Sigmoid colon (tissue), 4 donors: ENCODE measurements at regions not wholly inside any gene's neighbourhood (a gene's known extent, or its start where the extent isn't known, plus 50 kb on each side); places are given as distances from the start of the nearest gene placed in this dataset.

Experiments used
- CTCF ChIP-seq, 4 experiments: fragments of 450-650 bp in 3 of 4; fragments of 200-600 bp in 1 of 4; IDR thresholded peaks; one replicate each; pipeline ENCODE4 v1.5.1; 2016 to 2019; ENCODE audit warnings: antibody characterized with exemption in 4 of 4, mild to moderate bottlenecking in 3 of 4, moderate library complexity in 2 of 4
- EP300 ChIP-seq, 4 donors: sonication (generic); formaldehyde crosslinking; IDR thresholded peaks; one replicate each; pipeline ENCODE4 v1.6.1; 2017; ENCODE audit warnings: antibody characterized with exemption in 4 of 4
- POLR2A ChIP-seq, 2 donors: fragments of 450-650 bp; IDR thresholded peaks; one replicate each; pipeline ENCODE4 v1.6.1; 2016; ENCODE audit warnings: antibody characterized with exemption in 2 of 2, mild to moderate bottlenecking in 2 of 2, moderate library complexity in 2 of 2
- POLR2AphosphoS5 ChIP-seq, 4 donors: sonication (generic); formaldehyde crosslinking; IDR thresholded peaks; one replicate each; pipeline ENCODE4 v1.6.1; 2017; ENCODE audit warnings: antibody characterized with exemption in 4 of 4

- no peak for TF ChIP-seq CTCF (IDR thresholded peaks at IDR 0.05)
- TF ChIP-seq EP300 (IDR thresholded peaks at IDR 0.05) = no peak
- no peak for TF ChIP-seq POLR2A (IDR thresholded peaks at IDR 0.05)
- no peak for TF ChIP-seq POLR2AphosphoS5 (IDR thresholded peaks at IDR 0.05)
Measured at GRCh38 chr6:90907931-90908655, 321.2 kb upstream of the MAP3K7 start.
